NCI-H748 treated with DMSO at 0.1 percent for 48 hours (cell line): ENCODE measurements at regions not wholly inside any gene's neighbourhood (a gene's known extent, or its start where the extent isn't known, plus 50 kb on each side); places are given as distances from the start of the nearest gene placed in this dataset.

Source experiments
- DNase-seq: peaks from one replicate; lab custom pipeline; 2025; lab: John Stamatoyannopoulos, UW

- no peak for DNase-seq
Measured at GRCh38 chr2:117071556-117072102, 742.9 kb upstream of the DDX18 start.

GRCh38 chr2:117074756-117075155 is 739.7 kb upstream of the DDX18 start:
- DNase-seq: no peak

- DNase-seq: no peak
Measured at GRCh38 chr2:117085256-117085655, 729.2 kb upstream of the DDX18 start.

- DNase-seq: no peak
Measured at GRCh38 chr2:117085737-117086136, 728.8 kb upstream of the DDX18 start.

GRCh38 chr2:117086174-117086942 is 728.1 kb upstream of the DDX18 start:
- DNase-seq: no peak

- no peak for DNase-seq
Measured at GRCh38 chr2:117086943-117087250, 727.6 kb upstream of the DDX18 start.

GRCh38 chr2:117087535-117088291 is 726.8 kb upstream of the DDX18 start:
- peak; percentile 1 for DNase-seq

GRCh38 chr2:117091041-117091837 is 723.3 kb upstream of the DDX18 start:
- DNase-seq: no peak

GRCh38 chr2:117101613-117102012 is 712.9 kb upstream of the DDX18 start:
- DNase-seq: no peak

GRCh38 chr2:117108741-117109267 is 705.7 kb upstream of the DDX18 start:
- no peak for DNase-seq

- no peak for DNase-seq
Measured at GRCh38 chr2:117118994-117119393, 695.5 kb upstream of the DDX18 start.

GRCh38 chr2:117123362-117123761 is 691.1 kb upstream of the DDX18 start:
- DNase-seq: no peak

GRCh38 chr2:117126656-117127055 is 687.8 kb upstream of the DDX18 start:
- no peak for DNase-seq

- no peak for DNase-seq
Measured at GRCh38 chr2:117127680-117128079, 686.8 kb upstream of the DDX18 start.

GRCh38 chr2:117128461-117128860 is 686.0 kb upstream of the DDX18 start:
- DNase-seq: no peak

- no peak for DNase-seq
Measured at GRCh38 chr2:117137371-117137770, 677.1 kb upstream of the DDX18 start.

- no peak for DNase-seq
Measured at GRCh38 chr2:117169036-117169765, 645.3 kb upstream of the DDX18 start.

GRCh38 chr2:117170897-117171296 is 643.6 kb upstream of the DDX18 start:
- DNase-seq: no peak

GRCh38 chr2:117179405-117179804 is 635.1 kb upstream of the DDX18 start:
- no peak for DNase-seq

- DNase-seq: no peak
Measured at GRCh38 chr2:117190856-117191559, 623.5 kb upstream of the DDX18 start.

- DNase-seq: no peak
Measured at GRCh38 chr2:117195381-117195780, 619.1 kb upstream of the DDX18 start.
